Stimulated activated CD4-positive, alpha-beta T cell treated with anti-CD3 and anti-CD28 coated beads, Interleukin-4, amount 100 ng/mL, for 4 hours (primary cell): ENCODE measurements at regions not wholly inside any gene's neighbourhood (a gene's known extent, or its start where the extent isn't known, plus 50 kb on each side); places are given as distances from the start of the nearest gene placed in this dataset.

ENCODE experiments used
- DNase-seq, 2 experiments: peaks; one replicate each; pipeline ENCODE4 v3.0.0-alpha.2; 2020

GRCh38 chr6:138550346-138550767 lies 51.1 kb upstream of the NHSL1 start:
- no peak for DNase-seq

- DNase-seq: no peak
Measured at GRCh38 chr6:138554146-138554545, 54.9 kb upstream of the NHSL1 start.

GRCh38 chr6:138555421-138555988 lies 56.2 kb upstream of the NHSL1 start:
- DNase-seq: no peak

GRCh38 chr6:138557147-138557546 lies 57.9 kb upstream of the NHSL1 start:
- no peak for DNase-seq

GRCh38 chr6:138559143-138559542 lies 59.8 kb upstream of the NHSL1 start:
- no peak for DNase-seq

- DNase-seq: no peak
Measured at GRCh38 chr6:138560130-138560860, 61.0 kb upstream of the NHSL1 start.

- DNase-seq: no peak
Measured at GRCh38 chr6:138562691-138563090, 63.4 kb upstream of the NHSL1 start.

- no peak for DNase-seq
Measured at GRCh38 chr6:138563231-138563630, 63.9 kb upstream of the NHSL1 start.

- DNase-seq: no peak
Measured at GRCh38 chr6:138563650-138564049, 64.4 kb upstream of the NHSL1 start.

- no peak for DNase-seq
Measured at GRCh38 chr6:138564170-138564721, 65.0 kb upstream of the NHSL1 start.

GRCh38 chr6:138567052-138567451 lies 67.8 kb upstream of the NHSL1 start:
- no peak for DNase-seq

GRCh38 chr6:138568997-138569396 lies 69.7 kb upstream of the NHSL1 start:
- DNase-seq: no peak

GRCh38 chr6:138569554-138569953 lies 70.3 kb upstream of the NHSL1 start:
- DNase-seq: no peak

GRCh38 chr6:138569970-138570724 lies 70.9 kb upstream of the NHSL1 start:
- no peak for DNase-seq

GRCh38 chr6:138570725-138571029 lies 71.4 kb upstream of the NHSL1 start:
- no peak for DNase-seq

GRCh38 chr6:138571181-138571580 lies 71.9 kb upstream of the NHSL1 start:
- DNase-seq: no peak

- no peak for DNase-seq
Measured at GRCh38 chr6:138571585-138572166, 72.4 kb upstream of the NHSL1 start.

- DNase-seq: no peak
Measured at GRCh38 chr6:138572167-138572875, 73.0 kb upstream of the NHSL1 start.

- no peak for DNase-seq
Measured at GRCh38 chr6:138572885-138573284, 73.6 kb upstream of the NHSL1 start.

GRCh38 chr6:138575257-138575656 lies 76.0 kb upstream of the NHSL1 start:
- DNase-seq: no peak

- DNase-seq: no peak
Measured at GRCh38 chr6:138576313-138576712, 77.0 kb upstream of the NHSL1 start.

GRCh38 chr6:138577151-138577915 lies 78.0 kb upstream of the NHSL1 start:
- no peak for DNase-seq
